ENCODE measurements at regions not wholly inside any gene's neighbourhood (a gene's known extent, or its start where the extent isn't known, plus 50 kb on each side); places are given as distances from the start of the nearest gene placed in this dataset.
"Not testable (repeated sequence)": the region's sequence is repeated elsewhere in the genome, so short reads cannot be mapped to it uniquely, and the experiment has no call there.

DNA sequence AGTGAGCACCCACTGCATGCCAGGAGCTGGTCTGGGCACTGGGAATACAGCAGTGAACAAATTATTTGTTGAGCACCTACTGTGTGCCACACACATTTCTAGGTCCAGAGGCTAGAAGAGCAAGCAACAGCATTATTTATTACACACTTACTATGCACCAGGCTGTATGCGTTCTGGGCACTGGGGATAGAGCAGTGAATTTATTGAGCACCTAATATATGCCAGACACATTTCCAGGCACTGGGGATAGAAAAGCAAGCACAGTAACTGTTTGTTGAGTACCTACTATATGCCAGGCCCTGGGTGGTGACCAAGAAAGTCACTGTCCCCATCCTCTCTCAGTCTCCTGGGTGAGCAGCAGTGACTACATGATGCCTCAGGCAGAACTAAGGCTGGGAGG is 107.5 kb upstream of the NCOR2 start:
- ATAC-seq (ENCODE audit: low FRiP score in 2 of 2) (no peak), DNase-seq (no peak)
- Histone ChIP-seq H3K27ac (no peak overlapping the region), H3K9me3 (no peaks in the 10 kb centered on the region), H3K36me3 (no peaks in the 10 kb centered on the region), H3K4me1 (peaks cover 10 to 21% (median 13%) of the 10 kb centered on the region in 4 donors), H3K27me3 (no peaks in the 10 kb centered on the region), H3K4me3 (no peak overlapping the region)
- TF ChIP-seq, protein P1, sequence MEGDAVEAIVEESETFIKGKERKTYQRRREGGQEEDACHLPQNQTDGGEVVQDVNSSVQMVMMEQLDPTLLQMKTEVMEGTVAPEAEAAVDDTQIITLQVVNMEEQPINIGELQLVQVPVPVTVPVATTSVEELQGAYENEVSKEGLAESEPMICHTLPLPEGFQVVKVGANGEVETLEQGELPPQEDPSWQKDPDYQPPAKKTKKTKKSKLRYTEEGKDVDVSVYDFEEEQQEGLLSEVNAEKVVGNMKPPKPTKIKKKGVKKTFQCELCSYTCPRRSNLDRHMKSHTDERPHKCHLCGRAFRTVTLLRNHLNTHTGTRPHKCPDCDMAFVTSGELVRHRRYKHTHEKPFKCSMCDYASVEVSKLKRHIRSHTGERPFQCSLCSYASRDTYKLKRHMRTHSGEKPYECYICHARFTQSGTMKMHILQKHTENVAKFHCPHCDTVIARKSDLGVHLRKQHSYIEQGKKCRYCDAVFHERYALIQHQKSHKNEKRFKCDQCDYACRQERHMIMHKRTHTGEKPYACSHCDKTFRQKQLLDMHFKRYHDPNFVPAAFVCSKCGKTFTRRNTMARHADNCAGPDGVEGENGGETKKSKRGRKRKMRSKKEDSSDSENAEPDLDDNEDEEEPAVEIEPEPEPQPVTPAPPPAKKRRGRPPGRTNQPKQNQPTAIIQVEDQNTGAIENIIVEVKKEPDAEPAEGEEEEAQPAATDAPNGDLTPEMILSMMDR (IDR thresholded peaks at IDR 0.05) = no peak
- no peak for TF ChIP-seq POLR2A (IDR thresholded peaks at IDR 0.05)
- no peak for TF ChIP-seq POLR2AphosphoS5 (IDR thresholded peaks at IDR 0.05)
- TF ChIP-seq EP300 (IDR thresholded peaks at IDR 0.05) = no peak
- WGBS, 2 donors = 100% methylated on average over 1 of the region's 1 CpG

DNA sequence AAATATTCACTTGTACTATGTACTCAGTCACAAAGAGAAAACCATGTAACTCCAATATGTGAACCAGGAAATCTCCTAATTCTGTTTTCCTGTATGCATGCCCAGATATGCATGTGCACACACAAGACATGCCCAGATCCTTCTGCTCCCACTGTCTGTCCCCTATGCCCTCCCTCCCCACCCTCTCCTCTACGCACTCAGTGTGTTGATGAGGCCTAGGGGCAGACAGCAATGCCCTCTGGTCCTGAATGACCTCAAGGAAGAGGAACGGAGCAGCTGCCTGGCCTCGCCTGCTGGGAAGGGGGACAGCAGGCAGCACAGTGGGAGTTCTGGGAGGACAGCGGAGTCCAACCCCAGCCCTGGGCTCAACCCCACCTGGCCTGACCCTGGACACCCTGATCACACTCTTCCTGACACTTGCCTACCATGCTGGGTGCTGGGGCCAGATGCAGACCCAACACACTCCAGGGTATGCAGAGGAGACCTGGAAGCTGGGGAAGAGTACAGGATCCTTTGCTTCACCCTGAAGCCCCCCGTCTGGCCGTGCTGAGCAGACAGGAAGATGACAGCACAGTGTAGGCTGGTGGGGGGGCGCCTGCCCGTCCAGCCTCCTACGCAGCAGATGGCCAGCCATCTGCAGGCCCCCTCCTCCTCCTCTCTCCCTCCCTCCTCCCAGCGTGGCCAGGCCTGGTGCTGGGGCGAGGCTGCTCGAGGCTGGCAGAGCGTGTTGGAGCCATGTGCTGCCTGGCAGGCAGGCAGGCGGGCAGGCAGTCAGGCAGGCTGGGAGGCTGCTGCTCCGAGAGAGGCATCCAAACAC is 106.6 kb upstream of the NCOR2 start:
- Histone ChIP-seq H3K9me3 (no peaks in the 10 kb centered on the region), H3K36me3 (no peaks in the 10 kb centered on the region), H3K4me1 (peaks cover 2 to 14% (median 5%) of the 10 kb centered on the region in 4 donors), H3K4me3 (no peak overlapping the region), H3K27me3 (no peaks in the 10 kb centered on the region), H3K27ac (no peak overlapping the region)
- ATAC-seq (ENCODE audit: low FRiP score in 2 of 2) = no peak
- TF ChIP-seq POLR2AphosphoS5 (IDR thresholded peaks at IDR 0.05) (no peak), POLR2A (IDR thresholded peaks at IDR 0.05) (no peak), EP300 (IDR thresholded peaks at IDR 0.05) (no peak)
- TF ChIP-seq, protein P1 (IDR thresholded peaks at IDR 0.05) = no peak
- 76 to 86% methylated on average over 2 to 15 of the region's 15 CpGs for WGBS, 2 donors
- no peak for DNase-seq

DNA sequence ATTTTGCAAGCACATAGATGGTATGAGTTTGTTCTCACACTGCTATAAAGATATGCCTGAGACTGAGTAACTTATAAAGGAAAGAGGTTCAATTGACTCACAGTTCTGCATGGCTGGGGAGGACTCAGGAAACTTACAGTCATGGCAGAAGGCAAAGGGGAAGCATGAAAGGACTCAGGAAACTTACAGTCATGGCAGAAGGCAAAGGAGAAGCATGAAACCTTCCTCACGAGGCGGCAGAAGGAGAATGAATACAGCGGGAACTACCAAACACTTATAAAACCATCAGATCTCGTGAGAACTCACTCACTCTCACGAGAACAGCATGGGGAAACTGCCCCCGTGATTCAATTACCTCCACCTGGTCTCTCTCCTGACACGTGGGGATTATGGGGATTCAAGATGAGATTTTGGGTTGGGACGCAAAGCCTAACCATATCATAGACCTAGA is 101.9 kb upstream of the NCOR2 start:
- not testable (repeated sequence) for DNase-seq, H3K9me3 ChIP-seq, H3K36me3 ChIP-seq, H3K27me3 ChIP-seq, H3K4me3 ChIP-seq
- Histone ChIP-seq H3K27ac (peak overlapping the region; percentile 32 to 81 (median 55)), H3K4me1 (peaks cover 8 to 28% (median 21%) of the 10 kb centered on the region in 4 donors)
- WGBS, 2 donors = 76 to 81% methylated on average over 8 of the region's 8 CpGs
- ATAC-seq (ENCODE audit: low FRiP score in 2 of 2) = peak in 1 of 2 donors; percentile 25
- peak in 1 of 4 donors; percentile 41 for TF ChIP-seq POLR2A (IDR thresholded peaks at IDR 0.05)

DNA sequence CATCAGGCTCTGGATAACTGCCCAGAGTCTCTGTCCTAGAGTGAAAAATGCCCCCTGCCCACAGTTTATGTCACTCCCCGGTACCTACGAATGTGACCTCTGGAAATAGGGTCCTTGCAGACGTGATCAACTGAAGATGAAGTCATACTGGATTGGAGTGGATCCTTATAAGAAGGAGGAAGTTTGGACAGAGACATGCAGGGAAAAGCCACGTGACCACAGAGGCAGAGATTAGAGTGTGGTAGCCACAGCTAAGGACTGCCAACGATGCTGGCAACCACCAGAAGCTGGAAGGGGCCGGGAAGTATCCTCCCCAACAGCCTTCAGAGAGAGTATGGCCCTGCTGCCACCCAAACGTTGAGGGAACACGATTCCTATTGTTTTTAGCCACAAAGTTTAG is 101.2 kb upstream of the NCOR2 start:
- 31 to 49% methylated on average over 8 of the region's 8 CpGs for WGBS, 2 donors
- DNase-seq (peak in 1 of 2 donors; percentile 77), ATAC-seq (ENCODE audit: low FRiP score in 2 of 2) (peak; percentile 7 to 28)
- peak overlapping the region; percentile 43 to 81 (median 66) for H3K27ac ChIP-seq
- H3K9me3 ChIP-seq = peaks cover 0 to 7% (median 3%) of the 10 kb centered on the region in 4 donors
- H3K36me3 ChIP-seq = no peaks in the 10 kb centered on the region
- peak in 1 of 2 donors; percentile 12 for TF ChIP-seq POLR2AphosphoS5 (IDR thresholded peaks at IDR 0.05)
- TF ChIP-seq, protein P1 (IDR thresholded peaks at IDR 0.05) = no peak
- peak in 1 of 4 donors; percentile 17 for TF ChIP-seq POLR2A (IDR thresholded peaks at IDR 0.05)
- no peak for TF ChIP-seq EP300 (IDR thresholded peaks at IDR 0.05)
- peaks cover 8 to 28% (median 21%) of the 10 kb centered on the region in 4 donors for H3K4me1 ChIP-seq
- H3K27me3 ChIP-seq = no peaks in the 10 kb centered on the region
- no peak overlapping the region for H3K4me3 ChIP-seq

DNA sequence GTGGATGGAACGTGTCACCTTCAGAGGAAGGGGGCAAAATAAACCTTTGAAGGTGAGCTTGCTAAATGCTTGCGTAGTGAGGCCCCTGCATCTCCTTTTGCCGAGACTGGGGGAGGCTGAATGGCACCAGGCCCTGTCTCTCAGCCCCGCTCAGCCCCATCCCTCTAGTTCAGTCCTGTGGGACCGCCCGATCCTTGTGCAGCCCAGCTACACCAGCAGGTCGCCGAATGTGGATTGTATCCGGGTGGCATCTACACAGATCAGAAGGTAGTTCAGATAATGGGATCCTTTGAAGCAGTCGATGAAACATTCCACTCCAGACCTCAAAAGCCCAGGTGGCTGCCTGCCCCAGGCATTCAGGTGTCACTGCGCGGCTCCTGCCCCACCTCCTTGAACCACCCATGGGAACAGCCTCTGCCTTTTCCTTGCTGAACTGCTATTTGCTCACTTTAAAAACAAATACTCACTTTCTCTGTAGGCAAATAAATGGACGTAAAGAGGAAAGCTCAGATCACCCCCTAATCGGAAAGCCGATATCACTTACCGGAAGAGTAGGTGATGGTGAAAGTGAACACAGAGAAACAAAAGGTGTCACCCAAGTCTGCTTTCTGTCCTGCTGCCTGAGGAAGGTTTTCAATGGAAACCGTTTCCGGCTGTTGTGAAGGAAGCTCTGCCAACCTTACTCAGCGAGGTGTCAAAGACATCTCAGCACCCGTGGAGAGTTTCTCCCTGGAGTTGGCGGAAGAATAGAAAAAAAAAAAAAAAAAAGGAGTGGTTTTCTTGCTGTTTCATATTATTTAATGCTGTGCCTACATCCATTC is 100.3 kb upstream of the NCOR2 start:
- Histone ChIP-seq H3K36me3 (no peaks in the 10 kb centered on the region), H3K4me1 (peaks cover 8 to 28% (median 22%) of the 10 kb centered on the region in 4 donors), H3K4me3 (peak overlapping the region in 1 of 4 donors; percentile 1), H3K27me3 (no peaks in the 10 kb centered on the region), H3K27ac (peak overlapping the region; percentile 59 to 81 (median 66)), H3K9me3 (peaks cover 0 to 7% (median 3%) of the 10 kb centered on the region in 4 donors)
- 51 to 59% methylated on average over 12 to 21 of the region's 21 CpGs for WGBS, 2 donors
- peak in 1 of 4 donors; percentile 34 for TF ChIP-seq POLR2A (IDR thresholded peaks at IDR 0.05)
- TF ChIP-seq, protein P1 (IDR thresholded peaks at IDR 0.05) = no peak
- TF ChIP-seq POLR2AphosphoS5 (IDR thresholded peaks at IDR 0.05) = no peak
- peak; percentile 39 to 81 for ATAC-seq (ENCODE audit: low FRiP score in 2 of 2)
- peak in 1 of 2 donors; percentile 66 for DNase-seq

Measured in upper lobe of left lung (tissue), 6 donors.